PC-9 (cell line): ENCODE measurements at regions not wholly inside any gene's neighbourhood (a gene's known extent, or its start where the extent isn't known, plus 50 kb on each side); places are given as distances from the start of the nearest gene placed in this dataset.

Experiments
- BruUV-seq: library from RNA; stranded (reverse); fragments of 400-500 nt; replicated peaks from 2 replicates; lab custom pipeline; 2021; lab: Mats Ljungman, UMichigan
- CTCF ChIA-PET: fragments of 300-600 bp; sonication (Branson Sonifier 250); formaldehyde crosslinking; loops from one replicate; lab custom pipeline; 2022; ENCODE audit warnings: antibody characterized with exemption; lab: Charles Lee
- POLR2A ChIA-PET: fragments of 300-600 bp; sonication (Branson Sonifier 250); formaldehyde crosslinking; loops from one replicate; lab custom pipeline; 2022; ENCODE audit warnings: antibody characterized with exemption; ENCODE audit not compliant: unreplicated experiment; lab: Charles Lee
- DNase-seq, 2 experiments: peaks; one replicate each; pipeline versions ENCODE4 v3.0.0 to v3.0.0-alpha.2; 2015 to 2022; ENCODE audit warnings: mixed read lengths in 1 of 2
- H2AFZ ChIP-seq: fragments of 200-600 bp; sonication (generic); 2 replicates; pipeline ENCODE4 v1.8.1; 2017; ENCODE audit warnings: antibody characterized with exemption
- H3F3A ChIP-seq: fragments of 200-600 bp; sonication (generic); 2 replicates; pipeline ENCODE4 v1.8.1; 2017; ENCODE audit warnings: antibody characterized with exemption, mild to moderate bottlenecking, low read depth; ENCODE audit not compliant: insufficient read depth
- H3K27ac ChIP-seq: fragments of 200-600 bp; sonication (generic); 2 replicates; pipeline ENCODE4 v1.6.1; 2016; ENCODE audit warnings: mixed run types
- H3K27me3 ChIP-seq: fragments of 200-600 bp; sonication (generic); 2 replicates; pipeline ENCODE4 v1.6.1; 2016; ENCODE audit warnings: low read depth, mixed run types; ENCODE audit not compliant: insufficient read depth
- H3K36me3 ChIP-seq: fragments of 200-600 bp; sonication (generic); 2 replicates; pipeline ENCODE4 v1.6.1; 2016; ENCODE audit warnings: low read depth, mixed run types
- H3K4me1 ChIP-seq: fragments of 200-600 bp; sonication (generic); replicated peaks from 2 replicates; pipeline ENCODE4 v1.6.1; 2016; ENCODE audit warnings: mixed run types; ENCODE audit not compliant: insufficient read depth
- H3K4me2 ChIP-seq: fragments of 200-600 bp; sonication (generic); 2 replicates; pipeline ENCODE4 v1.6.1; 2017; ENCODE audit warnings: mixed run types
- H3K4me3 ChIP-seq: fragments of 200-600 bp; sonication (generic); 2 replicates; pipeline ENCODE4 v1.6.1; 2016; ENCODE audit warnings: mixed run types
- H3K79me2 ChIP-seq: fragments of 200-600 bp; sonication (generic); 2 replicates; pipeline ENCODE4 v1.6.1; 2017; ENCODE audit warnings: low read depth, mixed run types
- H3K9me2 ChIP-seq: fragments of 200-600 bp; sonication (generic); 2 replicates; pipeline ENCODE4 v1.8.1; 2017; ENCODE audit warnings: mild to moderate bottlenecking; ENCODE audit not compliant: insufficient read depth
- H3K9me3 ChIP-seq: fragments of 200-600 bp; sonication (generic); 2 replicates; pipeline ENCODE4 v1.8.1; 2016; ENCODE audit warnings: low read depth; ENCODE audit not compliant: insufficient read depth
- H4K20me1 ChIP-seq: fragments of 200-600 bp; sonication (generic); 2 replicates; pipeline ENCODE4 v1.8.1; 2017; ENCODE audit not compliant: insufficient read depth
- CTCF ChIP-seq: fragments of 200-600 bp; sonication (generic); conservative IDR thresholded peaks from 2 replicates; pipeline ENCODE4 v1.6.1; 2017; ENCODE audit warnings: mixed run types, antibody characterized with exemption, mild to moderate bottlenecking, moderate library complexity
- EZH2 ChIP-seq: fragments of 200-600 bp; sonication (generic); IDR thresholded peaks from 2 replicates; pipeline ENCODE4 v1.8.0; 2017; ENCODE audit warnings: antibody characterized with exemption, low read depth
- intact Hi-C: fragments of 100-400 bp; cut with micrococcal nuclease; formaldehyde crosslinking; loops from one replicate; pipeline ENCODE4 v1.10.0; 2022; ENCODE audit not compliant: unreplicated experiment

GRCh38 chr7:33813331-33813730, 92.0 kb upstream of the BMPER start:
- Histone ChIP-seq H3K79me2 (no peaks in the 10 kb centered on the region), H3K27me3 (no peaks in the 10 kb centered on the region), H3K4me3 (no peak overlapping the region), H3K27ac (no peak overlapping the region), H3F3A (no peaks in the 10 kb centered on the region), H3K4me2 (no peak overlapping the region), H3K9me3 (no peaks in the 10 kb centered on the region), H3K36me3 (no peaks in the 10 kb centered on the region), H4K20me1 (no peaks in the 10 kb centered on the region; the same call in 1 of the 2 replicates), H2AFZ (no peak overlapping the region), H3K4me1 (no peaks in the 10 kb centered on the region), H3K9me2 (no peaks in the 10 kb centered on the region)
- ChIA-PET POLR2A (no interaction called here), CTCF (no interaction called here)
- no TSS peak for BruUV-seq
- no peak for TF ChIP-seq EZH2
- no peak for TF ChIP-seq CTCF
- no peak for DNase-seq
- intact Hi-C loops, result no loop called here

GRCh38 chr7:33814400-33814799, 90.9 kb upstream of the BMPER start:
- H3K9me3 ChIP-seq, result no peaks in the 10 kb centered on the region
- TF ChIP-seq CTCF (no peak), EZH2 (no peak)
- BruUV-seq, result no TSS peak
- H3K9me2 ChIP-seq, result no peaks in the 10 kb centered on the region
- H3K4me1 ChIP-seq, result no peaks in the 10 kb centered on the region
- peak overlapping the region; percentile 49 for H2AFZ ChIP-seq
- no peaks in the 10 kb centered on the region for H3K36me3 ChIP-seq
- DNase-seq, result no peak
- H3K79me2 ChIP-seq, result no peaks in the 10 kb centered on the region
- no peaks in the 10 kb centered on the region for H3K27me3 ChIP-seq
- H3K27ac ChIP-seq, result no peak overlapping the region
- H3F3A ChIP-seq, result no peaks in the 10 kb centered on the region
- no peaks in the 10 kb centered on the region; the same call in 1 of the 2 replicates for H4K20me1 ChIP-seq
- intact Hi-C loops, result no loop called here
- ChIA-PET POLR2A (no interaction called here), CTCF (no interaction called here)
- peak overlapping the region; percentile 48 for H3K4me2 ChIP-seq
- H3K4me3 ChIP-seq, result peak overlapping the region; percentile 28; the same call in 1 of the 2 replicates

GRCh38 chr7:33814936-33815335, 90.4 kb upstream of the BMPER start:
- Histone ChIP-seq H3K79me2 (no peaks in the 10 kb centered on the region), H3K4me3 (no peak overlapping the region), H2AFZ (peak overlapping the region; percentile 49), H3K36me3 (no peaks in the 10 kb centered on the region), H3K9me2 (no peaks in the 10 kb centered on the region), H3K27ac (no peak overlapping the region), H4K20me1 (no peaks in the 10 kb centered on the region; the same call in 1 of the 2 replicates), H3K27me3 (no peaks in the 10 kb centered on the region), H3K4me1 (no peaks in the 10 kb centered on the region), H3F3A (no peaks in the 10 kb centered on the region), H3K9me3 (no peaks in the 10 kb centered on the region), H3K4me2 (peak overlapping the region; percentile 48; the same call in 1 of the 2 replicates)
- CTCF ChIA-PET, result no interaction called here
- TF ChIP-seq CTCF, result no peak
- no peak for TF ChIP-seq EZH2
- no TSS peak for BruUV-seq
- POLR2A ChIA-PET, result no interaction called here
- intact Hi-C loops, result no loop called here
- DNase-seq, result no peak
